HG03045 (cell line): ENCODE measurements at regions not wholly inside any gene's neighbourhood (a gene's known extent, or its start where the extent isn't known, plus 50 kb on each side); places are given as distances from the start of the nearest gene placed in this dataset.
"Not testable (repeated sequence)": the region's sequence is repeated elsewhere in the genome, so short reads cannot be mapped to it uniquely, and the experiment has no call there.

Experiments used
- ATAC-seq: cut with Tn5 transposase; IDR thresholded peaks from one replicate; pipeline ENCODE4 v1.9.1; 2021; ENCODE audit warnings: mild to moderate bottlenecking, moderate library complexity; ENCODE audit not compliant: unreplicated experiment

- ATAC-seq: no peak
Measured at GRCh38 chr3:21979706-21980105, 228.7 kb upstream of the ZNF385D start.

GRCh38 chr3:21989341-21990042 lies 238.5 kb upstream of the ZNF385D start:
- ATAC-seq: no peak

GRCh38 chr3:21991061-21991460 lies 240.1 kb upstream of the ZNF385D start:
- no peak for ATAC-seq

GRCh38 chr3:21995079-21995607 lies 244.1 kb upstream of the ZNF385D start:
- ATAC-seq: no peak

GRCh38 chr3:22007368-22007767 lies 256.4 kb upstream of the ZNF385D start:
- no peak for ATAC-seq

GRCh38 chr3:22010997-22011396 lies 260.0 kb upstream of the ZNF385D start:
- ATAC-seq: no peak

- ATAC-seq: no peak
Measured at GRCh38 chr3:22012471-22012870, 261.5 kb upstream of the ZNF385D start.

GRCh38 chr3:22013641-22014040 lies 262.6 kb upstream of the ZNF385D start:
- no peak for ATAC-seq

GRCh38 chr3:22016197-22016596 lies 265.2 kb upstream of the ZNF385D start:
- no peak for ATAC-seq

GRCh38 chr3:22024638-22025037 lies 273.6 kb upstream of the ZNF385D start:
- not testable (repeated sequence) for ATAC-seq

- no peak for ATAC-seq
Measured at GRCh38 chr3:22029480-22029879, 278.5 kb upstream of the ZNF385D start.

- no peak for ATAC-seq
Measured at GRCh38 chr3:22039161-22039560, 288.2 kb upstream of the ZNF385D start.

- ATAC-seq: no peak
Measured at GRCh38 chr3:22040150-22040549, 289.1 kb upstream of the ZNF385D start.

- no peak for ATAC-seq
Measured at GRCh38 chr3:22045882-22046281, 294.9 kb upstream of the ZNF385D start.

GRCh38 chr3:22063500-22063899 lies 312.5 kb upstream of the ZNF385D start:
- no peak for ATAC-seq

- no peak for ATAC-seq
Measured at GRCh38 chr3:22068619-22069018, 317.6 kb upstream of the ZNF385D start.

GRCh38 chr3:22088204-22088603 lies 337.2 kb upstream of the ZNF385D start:
- ATAC-seq: no peak

- ATAC-seq: peak; percentile 71
Measured at GRCh38 chr3:22089284-22089683, 338.3 kb upstream of the ZNF385D start.

- ATAC-seq: no peak
Measured at GRCh38 chr3:22091329-22091728, 340.3 kb upstream of the ZNF385D start.

GRCh38 chr3:22098021-22098420 lies 347.0 kb upstream of the ZNF385D start:
- no peak for ATAC-seq

- no peak for ATAC-seq
Measured at GRCh38 chr3:22101351-22101750, 350.3 kb upstream of the ZNF385D start.

GRCh38 chr3:22101811-22102210 lies 350.8 kb upstream of the ZNF385D start:
- ATAC-seq: no peak

- ATAC-seq: no peak
Measured at GRCh38 chr3:22103423-22103822, 352.4 kb upstream of the ZNF385D start.
